ACC112 (cell line): ENCODE measurements at regions not wholly inside any gene's neighbourhood (a gene's known extent, or its start where the extent isn't known, plus 50 kb on each side); places are given as distances from the start of the nearest gene placed in this dataset.

Experiments used
- H2AFZ ChIP-seq: fragments of 200-600 bp; sonication (generic); one replicate; pipeline ENCODE4 v1.6.0; 2017; ENCODE audit warnings: antibody characterized with exemption, low read length; ENCODE audit not compliant: unreplicated experiment
- H3K27ac ChIP-seq: fragments of 200-600 bp; sonication (generic); 2 replicates; pipeline ENCODE4 v1.5.1; 2014; ENCODE audit warnings: low read depth, mild to moderate bottlenecking, antibody characterized with exemption, low read length, moderate library complexity
- H3K27me3 ChIP-seq: fragments of 200-600 bp; sonication (generic); 2 replicates; pipeline ENCODE4 v1.6.1; 2014; ENCODE audit warnings: mild to moderate bottlenecking, antibody characterized with exemption, low read length, moderate library complexity, mixed read lengths; ENCODE audit not compliant: insufficient read depth
- H3K36me3 ChIP-seq: fragments of 200-600 bp; sonication (generic); 2 replicates; pipeline ENCODE4 v1.6.1; 2016; ENCODE audit warnings: mild to moderate bottlenecking, antibody characterized with exemption, low read length, moderate library complexity, mixed read lengths; ENCODE audit not compliant: insufficient read depth
- H3K4me1 ChIP-seq: fragments of 200-600 bp; sonication (generic); one replicate; pipeline ENCODE4 v1.6.1; 2016; ENCODE audit warnings: low read length, mixed read lengths; ENCODE audit not compliant: insufficient read depth, unreplicated experiment, control insufficient read depth
- H3K4me3 ChIP-seq: fragments of 200-600 bp; sonication (generic); 2 replicates; pipeline ENCODE4 v1.5.1; 2014; ENCODE audit warnings: mild to moderate bottlenecking, low read depth, low read length
- H3K79me2 ChIP-seq: fragments of 200-600 bp; sonication (generic); one replicate; pipeline ENCODE4 v1.6.0; 2016; ENCODE audit warnings: low read length; ENCODE audit not compliant: control insufficient read depth, unreplicated experiment, insufficient read depth

GRCh38 chr2:107685421-107685986 is 141.2 kb upstream of the RGPD4 start:
- Histone ChIP-seq H3K4me1 (no peaks in the 10 kb centered on the region), H3K4me3 (no peak overlapping the region), H3K79me2 (no peaks in the 10 kb centered on the region), H2AFZ (no peak overlapping the region), H3K36me3 (no peaks in the 10 kb centered on the region), H3K27ac (no peak overlapping the region), H3K27me3 (peaks cover 30% of the 10 kb centered on the region)

GRCh38 chr2:107687073-107687472 is 139.6 kb upstream of the RGPD4 start:
- no peaks in the 10 kb centered on the region for H3K79me2 ChIP-seq
- no peaks in the 10 kb centered on the region for H3K4me1 ChIP-seq
- H3K36me3 ChIP-seq, result no peaks in the 10 kb centered on the region
- no peak overlapping the region for H3K27ac ChIP-seq
- peaks cover 36% of the 10 kb centered on the region for H3K27me3 ChIP-seq
- no peak overlapping the region for H2AFZ ChIP-seq
- H3K4me3 ChIP-seq, result no peak overlapping the region

DNA sequence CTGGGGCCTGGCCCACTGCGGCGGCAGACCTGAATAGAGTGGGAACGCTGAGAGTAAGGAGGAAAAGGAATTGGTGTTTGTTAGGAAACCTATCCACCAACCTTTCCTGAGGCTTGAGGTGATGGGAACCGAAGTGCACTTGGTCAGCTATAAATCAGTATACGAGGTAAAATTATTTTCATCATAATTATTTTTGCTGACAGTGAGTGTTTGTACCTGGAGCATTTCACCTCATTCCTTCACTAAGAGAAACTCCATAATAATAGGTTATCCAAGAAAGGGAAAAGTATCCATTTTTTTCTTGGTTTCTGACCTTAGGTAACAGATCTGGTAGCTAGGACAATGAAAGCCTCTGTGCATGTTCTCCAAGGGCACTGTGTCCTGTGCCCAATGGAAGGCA is 138.6 kb upstream of the RGPD4 start:
- H2AFZ ChIP-seq, result no peak overlapping the region
- peaks cover 41% of the 10 kb centered on the region for H3K27me3 ChIP-seq
- H3K27ac ChIP-seq, result no peak overlapping the region
- H3K4me3 ChIP-seq, result no peak overlapping the region
- no peaks in the 10 kb centered on the region for H3K36me3 ChIP-seq
- H3K79me2 ChIP-seq, result no peaks in the 10 kb centered on the region
- no peaks in the 10 kb centered on the region for H3K4me1 ChIP-seq

DNA sequence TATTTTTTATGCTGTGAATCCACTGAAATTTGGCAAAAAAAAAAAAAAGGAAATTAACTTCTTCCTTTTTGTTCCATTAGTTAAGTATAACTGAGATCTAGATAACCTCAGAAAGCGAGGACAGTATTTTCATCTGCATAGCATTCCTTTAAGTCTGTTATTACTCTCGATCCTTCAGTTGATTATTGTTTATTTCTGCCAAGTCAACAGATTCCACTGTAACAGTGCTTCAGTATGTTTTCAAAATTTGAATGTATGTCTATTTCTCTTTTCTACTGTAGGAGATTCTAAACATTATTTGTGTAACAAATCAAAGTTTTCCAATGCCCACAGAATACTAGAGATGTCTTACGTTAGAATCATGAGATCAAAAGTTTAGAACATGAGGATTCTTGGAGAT is 133.1 kb upstream of the RGPD4 start:
- Histone ChIP-seq H3K4me3 (no peak overlapping the region), H3K4me1 (no peaks in the 10 kb centered on the region), H2AFZ (no peak overlapping the region), H3K27me3 (peaks cover 21% of the 10 kb centered on the region), H3K27ac (no peak overlapping the region), H3K79me2 (no peaks in the 10 kb centered on the region), H3K36me3 (no peaks in the 10 kb centered on the region)

GRCh38 chr2:107694667-107695066 is 132.0 kb upstream of the RGPD4 start:
- Histone ChIP-seq H3K36me3 (no peaks in the 10 kb centered on the region), H3K27me3 (peaks cover 21% of the 10 kb centered on the region), H3K4me1 (no peaks in the 10 kb centered on the region), H2AFZ (no peak overlapping the region), H3K27ac (no peak overlapping the region), H3K4me3 (no peak overlapping the region), H3K79me2 (no peaks in the 10 kb centered on the region)

DNA sequence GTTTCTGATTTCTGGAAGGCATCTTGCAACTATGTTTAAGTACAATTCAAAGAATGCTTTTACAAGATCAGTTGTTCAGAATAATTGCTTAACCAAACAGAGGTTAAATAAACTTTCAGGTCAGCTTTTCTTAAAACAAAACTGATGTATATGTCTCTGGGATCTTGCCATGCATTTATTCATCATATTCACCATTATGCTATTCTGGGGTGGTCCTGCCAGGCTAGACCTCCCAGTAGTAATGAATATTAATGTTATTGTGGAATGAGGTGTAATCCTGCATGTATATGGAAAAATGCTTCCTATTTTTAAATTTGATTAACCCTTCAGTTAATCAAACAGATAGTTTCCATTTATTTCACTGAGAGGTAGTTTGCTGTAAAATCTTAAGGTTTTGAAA is 129.3 kb upstream of the RGPD4 start:
- H3K4me3 ChIP-seq, result no peak overlapping the region
- H3K36me3 ChIP-seq, result no peaks in the 10 kb centered on the region
- no peaks in the 10 kb centered on the region for H3K79me2 ChIP-seq
- no peak overlapping the region for H3K27ac ChIP-seq
- peaks cover 12% of the 10 kb centered on the region for H3K27me3 ChIP-seq
- no peak overlapping the region for H2AFZ ChIP-seq
- no peaks in the 10 kb centered on the region for H3K4me1 ChIP-seq

GRCh38 chr2:107698861-107699260 is 127.8 kb upstream of the RGPD4 start:
- Histone ChIP-seq H3K4me1 (no peaks in the 10 kb centered on the region), H3K4me3 (no peak overlapping the region), H3K27ac (no peak overlapping the region), H3K36me3 (no peaks in the 10 kb centered on the region), H3K27me3 (peaks cover 10% of the 10 kb centered on the region; the same call in 1 of the 2 replicates), H3K79me2 (no peaks in the 10 kb centered on the region), H2AFZ (no peak overlapping the region)

DNA sequence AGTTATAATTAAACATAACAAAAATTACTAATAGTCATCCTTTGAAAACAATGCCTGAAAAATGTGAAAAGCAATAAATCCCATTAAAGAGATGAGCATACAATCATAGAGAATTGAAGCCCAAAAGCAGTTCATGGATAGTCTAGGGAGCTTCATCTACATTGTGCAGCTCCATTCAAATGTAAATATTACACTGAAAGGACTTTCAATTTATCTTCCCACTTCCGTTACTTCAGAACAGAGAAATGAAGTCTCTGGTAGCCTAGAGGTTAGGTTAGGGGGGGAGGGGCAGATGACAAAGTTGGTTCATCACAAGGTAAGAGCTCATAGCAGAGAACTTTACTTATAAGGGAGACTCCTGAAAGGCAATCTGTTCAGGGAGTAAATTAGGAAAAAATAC is 126.6 kb upstream of the RGPD4 start:
- Histone ChIP-seq H2AFZ (no peak overlapping the region), H3K4me1 (no peaks in the 10 kb centered on the region), H3K27me3 (peaks cover 10% of the 10 kb centered on the region; the same call in 1 of the 2 replicates), H3K4me3 (no peak overlapping the region), H3K79me2 (no peaks in the 10 kb centered on the region), H3K27ac (no peak overlapping the region), H3K36me3 (no peaks in the 10 kb centered on the region)

DNA sequence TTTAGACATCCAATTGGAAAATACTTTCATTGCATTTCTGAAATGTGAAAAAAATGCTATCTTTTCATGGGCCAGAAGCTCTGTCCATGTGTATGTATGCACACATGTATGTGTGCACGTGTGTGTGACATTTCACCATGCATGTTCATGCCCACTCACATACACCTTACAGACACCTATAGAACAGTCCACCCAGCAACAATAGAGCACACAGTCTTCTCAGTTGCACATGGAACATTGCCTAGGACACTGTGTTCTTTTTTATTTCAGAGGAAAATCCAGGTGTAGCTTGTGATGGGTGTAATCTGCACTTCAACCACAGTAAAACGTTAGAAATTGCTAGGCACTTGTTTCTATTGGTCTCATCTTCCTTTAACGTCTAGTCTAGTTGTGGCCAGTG is 114.8 kb upstream of the RGPD4 start:
- Histone ChIP-seq H3K4me1 (no peaks in the 10 kb centered on the region), H3K27me3 (no peaks in the 10 kb centered on the region), H3K4me3 (no peak overlapping the region), H3K36me3 (no peaks in the 10 kb centered on the region), H3K27ac (no peak overlapping the region), H3K79me2 (no peaks in the 10 kb centered on the region), H2AFZ (no peak overlapping the region)

GRCh38 chr2:107712857-107713256 is 113.8 kb upstream of the RGPD4 start:
- no peaks in the 10 kb centered on the region for H3K4me1 ChIP-seq
- H3K4me3 ChIP-seq, result peak overlapping the region; percentile 61
- H3K36me3 ChIP-seq, result no peaks in the 10 kb centered on the region
- no peaks in the 10 kb centered on the region for H3K79me2 ChIP-seq
- no peak overlapping the region for H3K27ac ChIP-seq
- H3K27me3 ChIP-seq, result no peaks in the 10 kb centered on the region
- peak overlapping the region; percentile 2 for H2AFZ ChIP-seq

DNA sequence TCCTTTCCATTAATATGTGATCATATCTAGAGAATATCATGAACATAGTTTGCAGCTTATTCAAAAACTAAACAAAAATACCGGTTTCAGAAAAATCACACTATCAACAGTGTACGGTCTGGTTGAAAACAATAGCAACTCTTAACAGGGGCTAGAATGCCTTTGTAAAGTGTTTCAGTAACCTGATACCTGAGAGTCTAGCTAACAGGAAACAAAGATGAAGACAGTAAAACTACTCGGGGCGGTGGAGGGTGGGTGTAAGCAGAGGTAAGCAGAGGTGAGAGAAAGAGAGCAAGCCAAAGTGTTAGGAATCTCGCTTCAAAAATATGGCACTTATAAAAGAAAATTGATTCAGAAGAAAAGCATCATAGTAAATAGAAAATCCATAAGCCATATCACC is 109.0 kb upstream of the RGPD4 start:
- no peaks in the 10 kb centered on the region for H3K36me3 ChIP-seq
- H3K27ac ChIP-seq, result no peak overlapping the region
- H3K4me1 ChIP-seq, result no peaks in the 10 kb centered on the region
- no peak overlapping the region for H3K4me3 ChIP-seq
- no peaks in the 10 kb centered on the region for H3K79me2 ChIP-seq
- H3K27me3 ChIP-seq, result peaks cover 3% of the 10 kb centered on the region; the same call in 1 of the 2 replicates
- H2AFZ ChIP-seq, result no peak overlapping the region
